ENCODE measurements at regions not wholly inside any gene's neighbourhood (a gene's known extent, or its start where the extent isn't known, plus 50 kb on each side); places are given as distances from the start of the nearest gene placed in this dataset.

DNA sequence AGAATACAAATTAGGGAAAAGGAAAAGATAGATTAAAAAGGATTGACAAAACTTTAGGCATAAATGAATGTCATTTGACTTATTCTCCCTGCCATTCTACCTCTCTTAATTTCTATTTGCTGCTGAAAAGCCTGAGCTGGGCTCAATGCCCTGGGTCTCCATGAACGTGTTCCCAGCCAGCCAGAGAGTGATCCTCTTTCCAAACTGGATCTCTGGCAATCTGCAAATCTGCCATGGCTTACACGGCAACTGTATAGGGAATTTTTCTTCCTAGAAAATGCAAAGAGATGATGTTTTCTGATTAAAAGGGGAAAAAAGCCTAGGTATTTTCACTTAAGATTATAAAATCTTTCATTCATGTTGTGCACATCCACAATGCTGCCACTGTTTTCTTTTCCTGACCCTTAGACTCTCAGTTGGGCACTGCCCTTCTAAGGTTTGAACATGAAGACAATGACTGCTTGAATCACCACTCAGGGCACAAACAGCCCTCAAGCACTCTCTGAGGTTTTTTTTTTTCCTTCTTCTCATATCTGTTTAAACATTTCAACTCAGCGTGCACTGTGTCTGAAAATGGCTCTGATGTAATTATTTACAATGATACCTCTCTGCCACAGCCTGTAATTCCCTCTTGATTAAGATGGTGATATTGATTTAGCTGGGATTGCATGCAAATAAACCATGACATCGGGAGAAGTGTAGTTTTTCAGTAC lies 60.3 kb downstream of the DACT1 start:
- peak in 2 of 58 donors; percentile 1 to 4 for DNase-seq

DNA sequence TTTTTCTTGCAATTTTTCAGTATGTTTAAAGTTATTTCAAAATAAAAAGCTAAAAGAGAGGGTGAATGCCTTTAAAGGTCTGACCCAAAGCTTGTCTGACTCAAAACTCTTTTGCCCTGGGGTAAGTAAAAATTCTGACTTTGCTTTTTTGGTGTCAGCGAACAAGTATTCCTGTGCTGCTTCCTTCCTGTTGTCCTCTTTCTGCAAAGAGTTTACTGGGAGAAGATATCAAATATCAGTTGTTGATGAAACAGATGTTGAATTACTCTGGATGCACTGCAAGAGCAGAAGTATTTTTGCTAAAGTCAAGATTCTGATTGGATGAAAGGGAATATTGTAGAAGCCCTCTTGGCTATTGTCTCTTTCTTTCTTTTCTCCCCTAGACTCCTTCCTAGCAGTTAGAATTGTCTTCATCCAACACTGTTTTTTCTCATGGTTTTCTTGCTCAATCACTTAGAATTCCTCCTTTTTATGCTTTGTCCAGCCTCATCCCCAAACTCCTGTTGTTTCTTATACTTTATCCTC lies 62.0 kb downstream of the DACT1 start:
- DNase-seq = no peak

DNA sequence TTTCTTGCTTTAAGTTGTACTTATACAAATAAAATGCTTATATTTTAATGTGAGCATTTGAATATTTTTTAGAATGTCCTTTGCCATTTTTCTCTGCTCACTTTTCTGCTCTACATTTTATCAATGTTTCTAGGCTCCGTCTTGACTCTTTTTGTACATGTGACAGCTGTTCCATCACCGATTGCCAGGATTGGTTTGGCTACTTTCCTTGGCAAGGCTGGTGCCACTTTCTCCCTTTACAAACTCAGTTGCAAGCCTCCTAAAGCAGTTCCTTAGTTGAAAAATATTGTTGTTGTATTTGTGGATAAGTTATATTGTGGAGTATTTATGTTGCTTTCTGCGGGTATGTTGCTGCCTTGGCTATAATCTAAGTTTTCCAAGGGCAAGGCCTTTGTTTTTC lies 63.4 kb downstream of the DACT1 start:
- peak in 13 of 58 donors; percentile 1 to 12 (median 4) for DNase-seq

DNA sequence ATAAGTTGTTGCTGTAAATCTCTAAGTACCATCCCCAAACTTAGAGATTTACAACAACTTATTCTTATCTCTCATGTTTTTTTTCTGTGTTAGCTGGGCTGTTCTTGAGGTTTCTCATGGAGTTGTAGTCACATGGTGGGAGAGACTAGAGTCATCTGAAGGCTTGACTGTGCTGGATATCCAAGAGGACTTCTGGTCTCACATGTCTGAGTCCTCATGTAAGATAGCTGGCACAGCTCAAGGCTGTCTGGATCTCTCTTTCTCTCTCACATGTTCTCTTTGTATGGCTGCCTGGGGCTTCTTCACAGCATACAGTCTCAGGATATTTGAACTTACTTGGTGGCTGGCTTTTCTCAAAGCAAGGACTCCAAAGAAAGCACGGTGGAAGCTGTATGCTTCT lies 63.8 kb downstream of the DACT1 start:
- no peak for DNase-seq

DNA sequence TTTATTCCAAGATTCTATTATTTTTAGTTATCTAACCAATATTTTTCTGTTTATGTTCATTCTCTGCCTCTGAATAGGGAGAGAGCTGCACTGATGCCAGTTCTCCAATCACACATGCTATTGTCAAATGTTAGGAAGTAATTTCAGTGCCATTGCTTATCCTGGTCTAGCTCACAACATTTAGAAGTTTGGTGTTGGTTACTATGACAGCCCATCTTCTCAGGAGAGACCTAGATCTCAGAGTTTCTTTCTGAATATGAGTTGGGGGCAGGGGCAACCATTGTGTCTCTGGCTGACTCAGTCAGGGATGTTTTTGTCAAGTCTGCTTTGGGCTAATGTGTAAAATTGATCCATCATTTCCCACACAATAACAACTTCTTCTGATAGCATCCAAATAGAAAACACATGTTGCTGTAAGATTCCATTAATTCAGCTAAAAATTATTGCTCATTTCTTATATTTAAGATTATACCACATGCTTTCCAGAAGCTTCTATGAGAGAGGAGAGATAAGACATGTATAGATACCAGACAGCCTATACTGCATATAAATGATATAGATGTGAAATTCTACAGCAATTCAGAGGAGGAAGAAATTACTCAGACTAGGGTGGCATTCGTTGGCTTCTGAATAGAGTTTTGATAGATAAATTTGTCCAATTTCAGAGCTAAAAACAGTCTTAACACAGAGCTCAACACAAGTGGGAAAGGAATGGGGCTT lies 64.8 kb downstream of the DACT1 start:
- no peak for DNase-seq

DNA sequence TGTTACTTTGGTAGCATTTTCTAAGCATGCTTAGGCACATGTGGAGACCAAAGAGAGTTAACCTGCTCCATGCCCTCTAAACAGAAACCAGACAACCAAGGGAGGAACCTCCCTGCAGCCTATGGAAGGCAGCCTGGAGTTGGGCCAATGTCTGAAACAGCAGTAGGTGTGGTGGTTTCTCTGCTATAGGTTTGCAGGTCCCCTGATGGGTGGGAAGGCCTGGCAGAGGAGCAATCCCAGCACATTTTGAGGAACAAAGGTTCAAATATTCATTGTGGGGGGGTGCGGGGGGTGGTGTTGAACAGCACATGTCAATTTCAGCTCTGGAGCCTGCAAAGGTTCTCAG lies 65.4 kb downstream of the DACT1 start:
- no peak for DNase-seq

DNA sequence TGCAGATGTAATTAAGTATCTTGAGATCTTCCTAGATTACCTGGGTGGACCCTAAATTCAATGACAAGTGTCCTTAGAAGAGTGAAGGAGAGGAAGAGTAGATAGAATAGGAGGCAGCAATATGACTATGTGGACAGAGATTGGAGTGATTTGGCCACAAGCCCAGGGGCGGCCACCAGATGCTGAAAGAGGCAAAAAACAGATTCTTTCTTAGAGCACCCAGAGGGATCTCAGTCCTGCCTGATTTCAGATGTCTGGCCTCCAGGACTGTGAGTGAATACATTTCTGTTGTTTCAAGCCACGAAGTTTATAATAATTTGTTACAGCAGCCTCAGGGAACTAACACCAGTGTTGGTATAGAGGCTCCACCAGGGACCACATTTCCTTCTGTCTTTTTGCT lies 67.3 kb downstream of the DACT1 start:
- DNase-seq = no peak

DNA sequence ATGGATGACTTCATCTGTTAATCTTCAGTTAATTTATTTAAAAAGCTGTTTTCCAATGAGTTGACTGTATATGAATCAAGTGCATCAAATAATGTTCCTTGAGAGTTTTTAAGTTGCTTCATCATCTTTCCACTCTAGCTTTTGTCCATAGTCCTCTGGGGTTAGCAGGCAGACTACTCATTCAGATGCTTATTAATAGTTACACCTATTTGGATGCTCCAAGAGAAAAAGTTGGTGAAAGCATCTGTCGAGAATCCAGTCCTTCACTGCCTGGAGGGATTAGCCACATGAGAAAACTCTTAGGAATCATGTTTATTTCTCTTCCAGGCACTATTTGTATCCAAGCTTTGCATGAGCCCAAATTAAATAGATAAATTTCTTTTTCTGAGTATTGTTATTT lies 70.2 kb downstream of the DACT1 start:
- DNase-seq = no peak

DNA sequence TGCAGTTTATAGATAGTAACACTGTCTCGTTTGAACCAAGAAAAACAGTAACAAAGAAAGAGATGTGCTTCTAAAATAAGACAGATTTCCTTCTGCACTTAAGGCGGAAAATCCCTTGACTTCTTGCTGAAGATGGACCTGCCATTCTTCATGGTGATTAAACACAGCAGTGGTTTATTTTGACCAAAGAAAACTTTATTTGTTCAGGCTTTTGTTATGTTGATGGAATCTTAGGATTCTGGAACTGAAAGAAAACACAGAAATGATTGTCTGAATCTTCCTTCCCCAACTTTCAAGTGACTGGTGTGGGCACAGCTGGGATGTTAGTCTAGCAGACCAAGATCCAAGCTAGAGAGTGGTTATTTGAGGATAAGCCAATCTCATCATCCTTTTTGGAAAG lies 72.2 kb downstream of the DACT1 start:
- DNase-seq = no peak

DNA sequence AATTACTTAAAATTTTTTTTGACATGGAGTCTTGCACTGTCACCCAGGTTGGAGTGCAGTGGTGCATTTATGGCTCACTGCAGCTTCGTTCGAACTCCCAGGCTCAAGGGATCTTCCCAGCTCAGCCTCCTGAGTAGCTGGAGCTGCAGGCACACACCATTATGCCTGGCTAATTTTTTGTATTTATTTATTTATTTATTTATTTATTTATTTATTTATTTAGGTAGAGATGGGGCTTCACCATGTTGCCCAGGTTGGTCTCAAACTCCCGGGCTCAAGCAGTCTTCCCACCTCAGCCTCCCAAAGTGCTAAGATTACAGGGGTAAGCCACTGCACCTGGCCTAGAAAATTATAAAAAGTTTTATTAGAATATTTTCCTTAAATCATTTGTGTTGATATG lies 73.6 kb downstream of the DACT1 start:
- no peak for DNase-seq

DNA sequence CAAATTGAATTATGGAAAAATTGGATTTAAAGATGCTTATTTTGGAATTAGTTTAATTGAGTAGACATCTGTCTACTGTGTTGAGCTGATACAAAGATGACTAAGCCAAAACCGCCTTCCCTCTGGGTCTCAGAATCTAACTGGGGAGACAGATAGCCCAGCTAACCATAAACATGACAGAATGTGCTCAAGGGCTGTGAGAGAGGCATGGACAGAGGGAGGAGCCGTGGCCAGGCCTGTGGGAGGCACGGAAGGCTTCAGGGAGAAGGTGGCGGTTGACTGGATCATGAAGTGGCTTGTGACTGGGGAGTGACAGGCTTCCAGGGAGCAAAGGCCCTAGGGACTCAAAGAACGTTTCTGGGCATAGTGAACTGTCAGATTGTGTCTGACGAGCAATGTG lies 74.6 kb downstream of the DACT1 start:
- no peak for DNase-seq

DNA sequence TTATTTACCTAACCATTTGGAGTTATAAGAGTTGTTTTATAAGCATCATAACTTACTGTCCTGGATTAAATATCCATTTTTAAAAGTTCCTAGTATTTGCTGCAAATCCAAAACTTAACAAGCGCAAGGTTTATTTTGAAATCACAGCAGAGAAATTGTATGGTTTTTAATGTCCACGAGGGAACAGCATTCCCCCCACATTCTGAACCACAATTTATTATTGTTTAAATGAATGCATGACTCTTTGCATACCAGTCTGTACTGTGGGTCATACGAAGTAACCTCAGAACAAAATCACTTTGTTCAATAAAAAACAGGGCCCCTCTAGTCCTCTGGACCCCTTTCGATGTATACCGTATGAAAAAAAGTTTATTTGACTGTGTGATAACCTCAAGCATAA lies 75.9 kb downstream of the DACT1 start:
- DNase-seq = no peak

DNA sequence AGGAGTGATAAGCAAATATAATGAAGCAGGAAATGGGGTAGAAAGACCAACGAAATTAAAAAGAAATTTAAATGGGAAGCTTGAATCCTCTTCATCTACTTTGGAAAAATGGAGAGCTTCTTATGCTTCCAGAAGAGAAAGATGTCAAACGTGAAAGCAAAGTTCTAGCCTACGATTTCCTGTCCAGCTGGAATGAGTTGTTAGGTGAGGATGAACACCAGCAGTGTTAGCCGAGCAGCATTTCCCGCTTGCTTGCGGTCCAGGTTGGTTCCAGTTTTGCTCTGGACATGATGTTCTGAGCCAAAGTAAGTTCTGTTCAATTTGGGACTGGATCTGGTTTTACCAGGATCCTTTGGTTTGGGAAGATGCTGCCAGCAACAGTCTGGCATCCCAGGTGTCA lies 78.9 kb downstream of the DACT1 start:
- no peak for DNase-seq

DNA sequence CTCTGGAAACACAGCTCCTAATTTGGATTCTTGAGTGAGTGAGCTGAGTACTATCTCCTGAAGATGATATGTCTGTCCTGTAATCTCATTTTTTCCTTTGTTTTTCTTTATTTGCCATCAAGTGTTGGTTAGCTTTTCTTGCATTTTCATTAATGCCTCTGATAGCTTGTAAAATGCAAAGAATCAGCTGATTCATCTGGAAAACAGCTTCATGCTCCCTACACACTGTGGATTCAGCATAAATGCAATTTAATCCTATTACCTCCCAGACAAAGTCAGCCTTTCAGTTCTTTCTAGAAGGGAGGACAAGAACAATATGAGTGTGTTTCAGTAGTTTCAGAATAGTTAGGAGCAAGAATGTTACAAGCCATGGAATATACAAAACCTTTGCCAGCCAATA lies 79.4 kb downstream of the DACT1 start:
- no peak for DNase-seq

DNA sequence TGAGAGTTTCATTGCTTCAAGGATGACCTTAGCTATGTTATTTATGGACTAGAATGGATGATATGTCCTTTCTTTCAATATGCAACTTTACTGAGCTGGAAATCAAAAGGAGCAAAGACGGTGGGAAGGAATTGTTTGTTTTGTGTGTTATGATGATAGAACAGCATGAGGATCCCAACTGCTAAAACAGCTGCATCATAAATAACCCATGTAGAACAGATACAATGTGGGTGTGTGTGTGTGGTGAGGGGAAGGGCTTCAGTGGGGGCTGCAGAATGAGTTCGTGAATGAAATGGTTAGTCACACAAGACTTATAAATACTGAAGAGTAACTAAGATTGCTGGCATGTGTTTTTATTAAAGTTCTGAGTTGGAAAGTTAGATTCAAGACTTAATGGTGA lies 80.1 kb downstream of the DACT1 start:
- DNase-seq = no peak

DNA sequence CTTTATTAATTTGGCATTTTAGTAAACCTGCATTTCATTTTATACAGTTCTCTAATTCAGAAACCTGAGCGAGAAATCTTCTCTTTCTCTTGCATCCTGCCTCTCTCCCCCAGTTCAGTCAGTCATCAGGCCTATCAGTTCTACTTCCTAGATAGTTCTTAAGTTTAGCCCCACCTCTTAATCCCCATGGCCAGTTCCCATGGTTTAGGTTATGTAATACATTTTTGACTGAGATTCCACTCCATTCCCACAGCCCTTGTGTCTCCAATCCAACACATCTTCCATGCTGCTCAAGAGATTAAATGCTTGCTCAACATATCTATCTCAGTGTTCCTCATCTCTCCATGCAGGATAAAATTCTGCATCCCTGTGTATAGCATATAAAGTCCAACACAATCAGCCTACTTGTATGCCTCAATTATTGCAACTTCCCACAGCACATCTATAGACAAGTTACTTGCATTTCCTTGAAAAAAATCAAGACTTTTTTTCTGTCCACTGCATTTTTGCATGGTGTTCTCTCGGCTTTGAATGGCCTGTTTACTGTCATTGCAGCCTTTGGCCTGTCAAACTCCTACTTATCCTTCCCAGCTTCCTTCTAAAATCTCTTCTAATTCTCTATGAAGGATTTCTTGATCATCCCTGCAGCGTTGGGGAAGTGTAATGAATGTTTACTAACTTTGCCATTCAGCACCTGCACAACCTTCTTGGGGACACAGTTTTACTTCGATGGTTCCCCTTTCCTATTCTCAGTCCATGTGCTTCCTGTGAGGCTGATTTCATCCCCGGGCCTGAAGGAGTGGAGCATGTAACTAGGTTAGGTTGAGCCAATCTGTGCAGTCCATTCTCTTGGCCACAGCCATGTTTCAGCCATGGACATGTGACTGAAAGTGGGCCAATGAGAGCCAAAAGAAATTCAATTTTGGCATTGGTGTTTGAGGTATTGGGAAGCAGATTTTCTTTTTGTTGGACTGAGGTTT lies 80.8 kb downstream of the DACT1 start:
- DNase-seq = no peak

DNA sequence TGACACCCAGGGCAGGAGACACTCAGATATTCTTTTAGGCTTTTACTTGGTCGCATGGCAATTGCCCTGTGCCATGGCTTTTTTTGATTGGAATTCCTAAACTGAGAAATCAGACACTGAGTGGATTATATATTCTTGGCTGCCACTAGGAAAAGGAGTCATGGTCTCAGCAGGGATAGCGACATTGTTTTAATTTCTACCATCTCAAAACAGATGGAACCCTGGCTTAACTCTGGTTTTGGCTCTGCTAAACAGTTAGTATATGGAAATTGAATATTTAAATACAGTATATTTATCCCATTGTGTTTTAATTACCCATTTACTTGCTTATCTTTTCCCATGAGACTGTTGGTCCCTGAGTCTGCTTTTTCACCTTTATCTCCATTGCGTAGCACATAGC lies 84.0 kb downstream of the DACT1 start:
- no peak for DNase-seq

DNA sequence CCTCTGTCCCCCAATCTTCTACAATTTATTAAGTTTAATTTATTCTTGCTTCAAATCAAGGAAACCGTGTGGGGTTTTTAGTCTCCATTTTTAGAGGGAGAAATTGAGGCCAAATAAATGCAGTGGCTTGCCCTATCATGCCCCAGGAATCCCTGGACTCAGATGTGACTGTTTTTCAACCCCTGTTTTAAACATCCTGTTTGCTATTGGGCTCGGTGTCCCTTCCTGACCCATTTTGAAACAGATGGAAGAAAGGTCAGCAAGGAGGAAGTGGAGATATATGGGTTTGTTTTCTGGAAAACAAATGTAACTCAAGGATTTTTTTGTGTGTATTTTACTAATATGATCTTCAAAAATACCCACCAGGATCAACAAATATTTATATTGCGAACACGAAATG lies 84.7 kb downstream of the DACT1 start:
- DNase-seq = no peak

DNA sequence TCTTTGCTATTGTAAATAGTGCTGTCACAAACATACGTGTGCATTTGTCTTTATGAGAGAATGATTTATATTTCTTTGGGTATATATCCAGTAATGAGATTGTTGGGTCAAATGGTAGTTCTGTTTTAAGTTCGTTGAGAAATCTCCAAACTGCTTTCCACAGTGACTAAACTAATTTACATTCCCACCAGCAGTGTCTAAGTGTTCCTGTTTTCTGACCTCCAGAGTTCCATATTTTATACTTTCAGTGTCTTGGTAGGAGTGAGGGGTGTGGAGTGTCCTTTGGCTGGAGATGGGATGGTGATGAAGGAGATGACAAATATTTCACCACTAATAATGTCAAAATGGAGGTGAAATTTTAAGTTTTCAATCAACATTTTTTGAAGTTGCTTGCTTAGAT lies 86.4 kb downstream of the DACT1 start:
- DNase-seq = no peak

DNA sequence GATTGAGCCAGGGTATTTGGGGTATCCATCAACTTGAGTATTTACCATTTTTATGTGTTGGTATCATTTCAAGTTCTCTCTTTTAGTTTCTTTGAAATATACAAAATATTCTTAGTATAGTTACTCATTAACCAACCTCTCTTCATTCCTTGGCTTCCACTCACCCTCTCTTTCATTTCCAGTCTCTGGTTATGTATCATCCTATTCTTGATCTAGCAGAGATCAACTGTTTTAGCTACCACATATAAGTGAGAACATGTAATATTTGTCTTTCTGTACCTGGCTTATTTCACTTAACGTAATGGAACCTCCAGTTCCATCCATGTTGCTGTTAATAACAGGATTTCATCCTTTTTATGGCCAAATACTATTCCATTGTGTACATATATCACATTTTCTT lies 86.9 kb downstream of the DACT1 start:
- no peak for DNase-seq

DNA sequence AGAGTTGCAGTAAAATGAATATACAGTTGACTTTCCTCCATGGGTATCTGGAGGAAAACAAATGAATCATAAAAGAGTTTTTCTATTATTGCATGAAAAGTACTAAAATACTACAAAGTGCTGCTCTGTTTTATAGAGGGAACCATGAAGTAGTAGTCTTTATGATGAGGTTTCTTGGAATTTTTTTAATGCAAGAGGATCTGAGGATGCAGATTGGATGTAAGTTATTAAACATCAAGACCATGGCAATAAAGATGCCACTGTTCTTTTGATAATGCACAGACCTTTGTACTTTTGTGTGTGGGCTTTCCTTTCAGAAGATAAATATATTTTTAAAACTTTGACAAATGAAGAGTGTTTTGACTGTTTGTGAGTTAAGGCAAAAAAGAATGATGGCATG lies 87.5 kb downstream of the DACT1 start:
- DNase-seq = no peak

DNA sequence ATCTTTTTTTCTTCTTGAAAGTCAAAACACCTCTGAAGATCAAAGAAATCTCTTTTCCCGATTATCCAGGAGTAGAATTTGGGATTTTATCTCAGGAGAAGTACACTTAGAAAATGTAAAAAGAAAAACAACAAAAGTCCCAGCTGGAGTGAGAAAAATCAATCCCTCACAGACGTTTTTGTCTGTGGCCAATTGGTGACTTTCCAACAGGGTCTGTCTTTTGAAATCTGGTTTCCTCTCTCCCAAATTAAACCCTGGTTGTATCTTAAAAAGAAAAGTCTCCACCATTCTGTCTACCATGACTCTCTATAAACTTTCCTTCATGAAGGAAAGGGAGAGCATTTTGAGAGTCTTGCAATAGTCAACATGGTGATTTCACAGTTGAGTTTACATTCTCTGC lies 88.1 kb downstream of the DACT1 start:
- DNase-seq = no peak

All from anterior cingulate cortex (tissue), 58 donors.